ENCODE measurements at regions not wholly inside any gene's neighbourhood (a gene's known extent, or its start where the extent isn't known, plus 50 kb on each side); places are given as distances from the start of the nearest gene placed in this dataset.

- Histone ChIP-seq H3K9ac (ENCODE audit: low read length) (no peak overlapping the region), H3K4me1 (ENCODE audit: control insufficient read depth, insufficient read depth, low read length) (no peaks in the 10 kb centered on the region), H3K27ac (ENCODE audit: low read depth, low read length) (no peak overlapping the region), H3K27me3 (ENCODE audit: control insufficient read depth, insufficient read depth, low read length) (peaks cover 2% of the 10 kb centered on the region), H3K36me3 (ENCODE audit: control insufficient read depth, insufficient read depth, low read length) (no peaks in the 10 kb centered on the region), H3K4me3 (ENCODE audit: low read length) (no peak overlapping the region)
These were observed 216.6 kb upstream of the C14orf180 start for GRCh38 chr14:104362761-104363605.

- H3K4me1 ChIP-seq (ENCODE audit: control insufficient read depth, insufficient read depth, low read length), result no peaks in the 10 kb centered on the region
- H3K9ac ChIP-seq (ENCODE audit: low read length), result no peak overlapping the region
- H3K4me3 ChIP-seq (ENCODE audit: low read length), result no peak overlapping the region
- H3K36me3 ChIP-seq (ENCODE audit: control insufficient read depth, insufficient read depth, low read length), result no peaks in the 10 kb centered on the region
- peaks cover 2% of the 10 kb centered on the region for H3K27me3 ChIP-seq (ENCODE audit: control insufficient read depth, insufficient read depth, low read length)
- no peak overlapping the region for H3K27ac ChIP-seq (ENCODE audit: low read depth, low read length)
These were observed 215.4 kb upstream of the C14orf180 start for GRCh38 chr14:104363891-104364760.

DNA sequence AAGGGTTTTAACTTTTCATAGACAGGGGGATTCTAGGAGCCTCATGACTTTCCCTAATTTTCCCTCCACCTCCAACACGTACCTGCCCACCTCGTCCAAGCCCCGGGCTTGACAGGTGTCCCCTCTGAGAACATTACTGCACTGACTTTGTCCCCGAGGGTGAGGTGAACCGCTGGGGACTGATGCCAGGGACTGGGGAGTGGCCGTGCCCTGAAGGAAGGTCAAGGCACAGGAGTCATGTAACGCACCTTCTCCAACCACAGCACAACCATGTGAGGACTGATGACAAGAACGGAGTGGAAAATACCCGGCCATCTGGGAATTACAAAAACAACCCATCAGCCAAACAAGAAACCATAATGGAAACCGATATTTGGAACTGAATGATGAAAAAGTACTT is 214.7 kb upstream of the C14orf180 start:
- peaks cover 2% of the 10 kb centered on the region for H3K27me3 ChIP-seq (ENCODE audit: control insufficient read depth, insufficient read depth, low read length)
- H3K9ac ChIP-seq (ENCODE audit: low read length), result no peak overlapping the region
- H3K36me3 ChIP-seq (ENCODE audit: control insufficient read depth, insufficient read depth, low read length), result no peaks in the 10 kb centered on the region
- no peak overlapping the region for H3K4me3 ChIP-seq (ENCODE audit: low read length)
- no peak overlapping the region for H3K27ac ChIP-seq (ENCODE audit: low read depth, low read length)
- H3K4me1 ChIP-seq (ENCODE audit: control insufficient read depth, insufficient read depth, low read length), result no peaks in the 10 kb centered on the region

DNA sequence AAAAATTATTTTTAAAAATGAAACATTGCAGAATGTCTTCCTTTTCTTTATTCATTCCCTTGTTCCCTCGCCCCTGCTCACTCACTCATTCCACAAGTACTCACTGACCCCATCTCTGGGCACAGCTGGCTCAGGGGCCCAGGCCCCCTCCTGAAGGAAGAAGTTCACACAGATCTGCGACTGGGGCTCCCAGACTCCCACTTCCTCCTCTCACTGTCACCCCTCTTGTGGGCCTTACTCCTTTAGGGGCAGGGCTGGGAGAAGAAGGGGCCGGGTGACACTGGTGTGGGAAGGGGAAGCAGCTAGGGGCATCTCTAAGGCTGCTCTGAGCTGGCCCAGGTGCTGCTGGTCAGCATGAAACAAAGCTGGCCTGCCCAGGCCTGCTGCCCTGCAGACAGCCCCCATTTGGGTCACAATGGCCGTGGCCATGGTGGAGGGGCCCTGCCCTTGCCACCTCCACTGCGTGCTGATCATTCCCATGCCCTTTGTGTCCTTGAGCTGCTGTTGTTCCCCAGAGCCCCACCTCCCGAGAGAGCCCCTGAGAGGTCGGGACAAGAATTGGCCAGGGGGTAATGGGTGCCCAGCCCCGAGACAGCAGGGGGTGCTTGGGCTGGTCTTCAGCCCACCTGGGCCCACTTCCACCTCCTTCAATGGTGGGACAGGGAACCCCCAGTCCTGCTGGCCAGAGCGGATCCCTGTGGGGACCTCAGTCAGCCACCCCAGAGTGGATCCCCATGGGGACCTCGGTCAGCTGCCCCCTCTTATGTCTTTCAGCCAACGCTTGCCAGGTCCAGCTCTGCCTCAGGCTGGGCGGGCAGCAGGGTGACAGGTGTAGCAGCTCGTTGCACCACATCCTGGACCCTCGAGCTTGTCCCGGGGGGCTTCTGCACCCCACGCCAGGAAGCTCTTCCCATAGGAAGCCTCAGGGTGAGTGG is 212.4 kb upstream of the C14orf180 start:
- Histone ChIP-seq H3K4me3 (ENCODE audit: low read length) (no peak overlapping the region), H3K36me3 (ENCODE audit: control insufficient read depth, insufficient read depth, low read length) (no peaks in the 10 kb centered on the region), H3K4me1 (ENCODE audit: control insufficient read depth, insufficient read depth, low read length) (no peaks in the 10 kb centered on the region), H3K9ac (ENCODE audit: low read length) (no peak overlapping the region), H3K27me3 (ENCODE audit: control insufficient read depth, insufficient read depth, low read length) (no peaks in the 10 kb centered on the region), H3K27ac (ENCODE audit: low read depth, low read length) (no peak overlapping the region)

- Histone ChIP-seq H3K27me3 (ENCODE audit: control insufficient read depth, insufficient read depth, low read length) (no peaks in the 10 kb centered on the region), H3K4me3 (ENCODE audit: low read length) (no peak overlapping the region), H3K4me1 (ENCODE audit: control insufficient read depth, insufficient read depth, low read length) (no peaks in the 10 kb centered on the region), H3K9ac (ENCODE audit: low read length) (no peak overlapping the region), H3K27ac (ENCODE audit: low read depth, low read length) (no peak overlapping the region), H3K36me3 (ENCODE audit: control insufficient read depth, insufficient read depth, low read length) (no peaks in the 10 kb centered on the region)
These were observed 211.5 kb upstream of the C14orf180 start for GRCh38 chr14:104367866-104368750.

DNA sequence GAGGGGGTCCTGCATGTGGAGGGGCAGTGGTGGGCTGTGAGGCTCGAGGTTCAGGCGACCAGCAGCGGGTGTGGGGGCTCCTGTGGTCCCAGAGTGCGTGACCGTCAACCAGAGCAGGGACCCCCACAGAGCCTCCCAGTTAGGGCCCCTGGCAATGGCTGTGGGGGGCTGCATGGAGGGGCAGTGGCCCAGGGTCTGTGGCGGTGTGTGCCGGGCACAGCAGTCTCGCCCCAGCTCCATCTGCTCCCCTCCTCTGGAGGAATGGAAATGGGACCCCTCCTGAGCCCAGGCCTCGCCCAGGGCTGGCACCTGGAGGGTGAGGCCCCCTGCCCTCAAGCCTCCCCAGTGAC is 210.8 kb upstream of the C14orf180 start:
- Histone ChIP-seq H3K27ac (ENCODE audit: low read depth, low read length) (no peak overlapping the region), H3K4me1 (ENCODE audit: control insufficient read depth, insufficient read depth, low read length) (no peaks in the 10 kb centered on the region), H3K27me3 (ENCODE audit: control insufficient read depth, insufficient read depth, low read length) (no peaks in the 10 kb centered on the region), H3K9ac (ENCODE audit: low read length) (no peak overlapping the region), H3K4me3 (ENCODE audit: low read length) (no peak overlapping the region), H3K36me3 (ENCODE audit: control insufficient read depth, insufficient read depth, low read length) (no peaks in the 10 kb centered on the region)

- H3K36me3 ChIP-seq (ENCODE audit: control insufficient read depth, insufficient read depth, low read length), result no peaks in the 10 kb centered on the region
- H3K9ac ChIP-seq (ENCODE audit: low read length), result no peak overlapping the region
- H3K4me1 ChIP-seq (ENCODE audit: control insufficient read depth, insufficient read depth, low read length), result no peaks in the 10 kb centered on the region
- H3K27ac ChIP-seq (ENCODE audit: low read depth, low read length), result no peak overlapping the region
- H3K27me3 ChIP-seq (ENCODE audit: control insufficient read depth, insufficient read depth, low read length), result no peaks in the 10 kb centered on the region
- H3K4me3 ChIP-seq (ENCODE audit: low read length), result no peak overlapping the region
These were observed 210.4 kb upstream of the C14orf180 start for GRCh38 chr14:104369208-104369607.

DNA sequence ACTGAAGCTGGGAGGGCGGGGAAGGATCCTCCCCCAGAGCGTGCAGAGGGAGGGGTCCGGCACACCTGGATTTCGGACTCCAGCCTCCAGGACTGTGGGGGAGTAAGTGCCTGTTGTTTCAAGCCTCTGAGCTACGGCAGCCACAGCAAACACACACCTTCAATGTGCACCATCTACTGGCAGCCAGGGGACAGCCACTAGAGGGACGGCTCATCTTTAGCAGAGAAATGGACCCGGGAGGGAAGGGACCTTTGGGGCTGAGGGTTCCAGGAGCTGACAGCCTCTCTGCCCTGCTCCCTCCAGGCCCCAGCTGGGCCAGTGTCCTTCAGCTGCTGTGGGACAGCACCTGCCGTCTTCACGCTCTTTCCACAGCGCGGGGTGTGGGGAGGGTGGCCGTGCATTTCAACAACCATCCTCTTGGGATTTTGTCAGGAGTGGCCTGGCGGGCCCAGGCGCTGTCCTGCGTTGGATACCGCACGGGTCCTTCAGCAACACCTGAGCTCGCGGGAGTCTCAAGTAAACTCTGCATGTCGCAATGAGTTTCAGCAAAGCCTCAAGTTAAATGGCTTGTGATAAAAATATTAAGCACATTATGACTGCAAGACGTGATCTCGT is 209.2 kb upstream of the C14orf180 start:
- Histone ChIP-seq H3K4me3 (ENCODE audit: low read length) (no peak overlapping the region), H3K9ac (ENCODE audit: low read length) (no peak overlapping the region), H3K27ac (ENCODE audit: low read depth, low read length) (no peak overlapping the region), H3K36me3 (ENCODE audit: control insufficient read depth, insufficient read depth, low read length) (no peaks in the 10 kb centered on the region), H3K4me1 (ENCODE audit: control insufficient read depth, insufficient read depth, low read length) (no peaks in the 10 kb centered on the region), H3K27me3 (ENCODE audit: control insufficient read depth, insufficient read depth, low read length) (no peaks in the 10 kb centered on the region)

GRCh38 chr14:104371031-104371430 is 208.5 kb upstream of the C14orf180 start:
- Histone ChIP-seq H3K27me3 (ENCODE audit: control insufficient read depth, insufficient read depth, low read length) (no peaks in the 10 kb centered on the region), H3K4me1 (ENCODE audit: control insufficient read depth, insufficient read depth, low read length) (no peaks in the 10 kb centered on the region), H3K27ac (ENCODE audit: low read depth, low read length) (no peak overlapping the region), H3K4me3 (ENCODE audit: low read length) (no peak overlapping the region), H3K9ac (ENCODE audit: low read length) (no peak overlapping the region), H3K36me3 (ENCODE audit: control insufficient read depth, insufficient read depth, low read length) (no peaks in the 10 kb centered on the region)

DNA sequence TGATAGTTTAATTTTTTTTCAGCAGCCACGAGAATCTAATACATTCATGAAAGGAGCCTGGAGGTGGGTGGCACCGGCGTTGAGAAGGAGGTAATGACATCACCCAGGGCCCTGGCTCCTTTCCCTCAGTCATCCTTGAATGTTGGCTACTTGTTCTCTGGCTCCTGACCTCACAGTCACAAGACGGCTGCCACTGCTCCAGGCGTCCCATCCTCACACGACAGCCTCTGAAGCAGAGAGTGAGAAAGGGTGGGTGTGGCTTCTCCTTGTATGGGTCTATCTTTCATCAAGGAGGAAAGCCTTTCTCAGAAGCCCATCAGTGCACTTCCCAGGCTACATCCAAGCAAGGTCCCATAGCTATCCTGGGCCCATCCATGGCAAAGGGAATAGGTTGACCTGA is 207.6 kb upstream of the C14orf180 start:
- Histone ChIP-seq H3K36me3 (ENCODE audit: control insufficient read depth, insufficient read depth, low read length) (no peaks in the 10 kb centered on the region), H3K27ac (ENCODE audit: low read depth, low read length) (no peak overlapping the region), H3K27me3 (ENCODE audit: control insufficient read depth, insufficient read depth, low read length) (no peaks in the 10 kb centered on the region), H3K4me3 (ENCODE audit: low read length) (no peak overlapping the region), H3K9ac (ENCODE audit: low read length) (no peak overlapping the region), H3K4me1 (ENCODE audit: control insufficient read depth, insufficient read depth, low read length) (no peaks in the 10 kb centered on the region)

- Histone ChIP-seq H3K4me3 (ENCODE audit: low read length) (no peak overlapping the region), H3K27ac (ENCODE audit: low read depth, low read length) (no peak overlapping the region), H3K27me3 (ENCODE audit: control insufficient read depth, insufficient read depth, low read length) (no peaks in the 10 kb centered on the region), H3K4me1 (ENCODE audit: control insufficient read depth, insufficient read depth, low read length) (no peaks in the 10 kb centered on the region), H3K36me3 (ENCODE audit: control insufficient read depth, insufficient read depth, low read length) (no peaks in the 10 kb centered on the region), H3K9ac (ENCODE audit: low read length) (no peak overlapping the region)
These were observed 207.0 kb upstream of the C14orf180 start for GRCh38 chr14:104372390-104373054.

Measured in rectal smooth muscle tissue (tissue), 1 donor.